GM11168 (cell line): ENCODE measurements at regions not wholly inside any gene's neighbourhood (a gene's known extent, or its start where the extent isn't known, plus 50 kb on each side); places are given as distances from the start of the nearest gene placed in this dataset.

Source experiments
- in situ Hi-C: fragments of 300-500 bp; cut with MboI; formaldehyde crosslinking; loops from one replicate; pipeline ENCODE4 v1.12.0; 2022; ENCODE audit warnings: low sequenced_read_pairs; ENCODE audit not compliant: unreplicated experiment

GRCh38 chr21:41598561-41599431, 90.8 kb upstream of the TMPRSS2 start:
- in situ Hi-C loops = no loop called here

GRCh38 chr21:41597811-41598231, 89.9 kb upstream of the TMPRSS2 start:
- in situ Hi-C loops = no loop called here

GRCh38 chr21:41597227-41597626, 89.3 kb upstream of the TMPRSS2 start:
- in situ Hi-C loops = no loop called here

- in situ Hi-C loops = no loop called here
Observed at GRCh38 chr21:41596241-41596925, 88.4 kb upstream of the TMPRSS2 start.

- in situ Hi-C loops = no loop called here
Observed at GRCh38 chr21:41594268-41594667, 86.3 kb upstream of the TMPRSS2 start.

- in situ Hi-C loops = no loop called here
Observed at GRCh38 chr21:41593760-41594138, 85.8 kb upstream of the TMPRSS2 start.

GRCh38 chr21:41593051-41593759, 85.2 kb upstream of the TMPRSS2 start:
- in situ Hi-C loops = no loop called here

GRCh38 chr21:41589620-41590175, 81.7 kb upstream of the TMPRSS2 start:
- in situ Hi-C loops = no loop called here

- in situ Hi-C loops = no loop called here
Observed at GRCh38 chr21:41589131-41589530, 81.2 kb upstream of the TMPRSS2 start.

GRCh38 chr21:41585199-41585994, 77.4 kb upstream of the TMPRSS2 start:
- in situ Hi-C loops = no loop called here

GRCh38 chr21:41584603-41585176, 76.7 kb upstream of the TMPRSS2 start:
- in situ Hi-C loops = no loop called here

GRCh38 chr21:41583274-41583790, 75.4 kb upstream of the TMPRSS2 start:
- in situ Hi-C loops = no loop called here

GRCh38 chr21:41582866-41583265, 74.9 kb upstream of the TMPRSS2 start:
- in situ Hi-C loops = no loop called here

- in situ Hi-C loops = no loop called here
Observed at GRCh38 chr21:41582298-41582840, 74.4 kb upstream of the TMPRSS2 start.

GRCh38 chr21:41581592-41582228, 73.8 kb upstream of the TMPRSS2 start:
- in situ Hi-C loops = no loop called here

- in situ Hi-C loops = no loop called here
Observed at GRCh38 chr21:41580758-41581554, 73.0 kb upstream of the TMPRSS2 start.

GRCh38 chr21:41579692-41580091, 71.7 kb upstream of the TMPRSS2 start:
- in situ Hi-C loops = no loop called here

- in situ Hi-C loops = no loop called here
Observed at GRCh38 chr21:41578716-41579115, 70.8 kb upstream of the TMPRSS2 start.
